GM23338 (cell line): ENCODE measurements at regions not wholly inside any gene's neighbourhood (a gene's known extent, or its start where the extent isn't known, plus 50 kb on each side); places are given as distances from the start of the nearest gene placed in this dataset.

ENCODE experiments used
- ATAC-seq: fragments of 200-7000 bp; cut with Tn5 transposase; 3 replicates; pipeline ENCODE4 v1.9.1; 2020
- DNase-seq: peaks from one replicate; pipeline ENCODE4 v3.0.0-alpha.2; 2015; ENCODE audit warnings: low spot score
- H2AFZ ChIP-seq: fragments of 200-600 bp; sonication (generic); 2 replicates; pipeline ENCODE4 v1.8.0; 2016; ENCODE audit warnings: antibody characterized with exemption, mild to moderate bottlenecking, moderate library complexity
- H3F3A ChIP-seq: fragments of 200-600 bp; sonication (generic); replicated peaks from 2 replicates; pipeline ENCODE4 v1.8.0; 2017; ENCODE audit warnings: antibody characterized with exemption, mixed run types, low read depth
- H3K27ac ChIP-seq: fragments of 200-600 bp; sonication (generic); 2 replicates; pipeline ENCODE4 v1.6.1; 2016; ENCODE audit warnings: low read depth
- H3K27me3 ChIP-seq: fragments of 200-600 bp; sonication (generic); 2 replicates; pipeline ENCODE4 v1.8.0; 2016; ENCODE audit warnings: mild to moderate bottlenecking, mixed run types, moderate library complexity; ENCODE audit not compliant: insufficient read depth
- H3K36me3 ChIP-seq: fragments of 200-600 bp; sonication (generic); 2 replicates; pipeline ENCODE4 v1.8.0; 2016; ENCODE audit warnings: mild to moderate bottlenecking; ENCODE audit not compliant: insufficient read depth
- H3K4me1 ChIP-seq: fragments of 200-600 bp; sonication (generic); 2 replicates; pipeline ENCODE4 v1.8.0; 2016; ENCODE audit warnings: mild to moderate bottlenecking, moderate library complexity; ENCODE audit not compliant: insufficient read depth
- H3K4me2 ChIP-seq: fragments of 200-600 bp; sonication (generic); 2 replicates; pipeline ENCODE4 v1.7.1; 2017; ENCODE audit warnings: mixed run types
- H3K4me3 ChIP-seq: fragments of 200-600 bp; sonication (generic); 2 replicates; pipeline ENCODE4 v1.6.1; 2016; ENCODE audit warnings: mixed run types
- H3K79me2 ChIP-seq: fragments of 200-600 bp; sonication (generic); replicated peaks from 2 replicates; pipeline ENCODE4 v1.8.0; 2017; ENCODE audit warnings: mild to moderate bottlenecking; ENCODE audit not compliant: insufficient read depth
- H3K9me2 ChIP-seq: fragments of 200-600 bp; sonication (generic); 2 replicates; pipeline ENCODE4 v1.8.0; 2017; ENCODE audit not compliant: insufficient read depth
- H4K20me1 ChIP-seq: fragments of 200-600 bp; sonication (generic); replicated peaks from 2 replicates; pipeline ENCODE4 v1.8.0; 2017; ENCODE audit warnings: mild to moderate bottlenecking; ENCODE audit not compliant: insufficient read depth
- H3K27ac Mint-ChIP-seq: 2 replicates; pipeline ENCODE4 v1.8.0; 2020; ENCODE audit warnings: inconsistent platforms, mild to moderate bottlenecking, moderate library complexity, mixed read lengths
- H3K27me3 Mint-ChIP-seq: 3 replicates; pipeline ENCODE4 v1.8.0; 2022; ENCODE audit warnings: low read depth, mild to moderate bottlenecking, moderate library complexity, mixed read lengths, inconsistent platforms; ENCODE audit not compliant: insufficient read depth, poor library complexity
- H3K36me3 Mint-ChIP-seq: 3 replicates; pipeline ENCODE4 v1.8.0; 2021; ENCODE audit warnings: low read depth, mild to moderate bottlenecking, inconsistent platforms, moderate library complexity, mixed read lengths
- H3K4me1 Mint-ChIP-seq: 3 replicates; pipeline ENCODE4 v1.8.0; 2020; ENCODE audit warnings: mild to moderate bottlenecking, inconsistent platforms, mixed read lengths
- H3K4me3 Mint-ChIP-seq: 3 replicates; pipeline ENCODE4 v1.8.0; 2021; ENCODE audit warnings: moderate library complexity, mild to moderate bottlenecking, inconsistent platforms, mixed read lengths
- H3K9me3 Mint-ChIP-seq: 3 replicates; pipeline ENCODE4 v1.8.0; 2020; ENCODE audit warnings: moderate library complexity, mild to moderate bottlenecking, inconsistent platforms, mixed read lengths
- JUNB ChIP-seq: IDR thresholded peaks from one replicate; pipeline ENCODE4 v1.6.1; 2016; ENCODE audit warnings: antibody characterized with exemption; ENCODE audit not compliant: unreplicated experiment
- POLR2AphosphoS5 ChIP-seq: IDR thresholded peaks from 2 replicates; pipeline ENCODE4 v1.6.1; 2016; ENCODE audit warnings: antibody characterized with exemption, low read depth
- ZNF462 ChIP-seq: fragments of 250-450 bp; sonication (Bioruptor Pico); IDR thresholded peaks from 2 replicates; pipeline ENCODE4 v1.5.0; 2020; ENCODE audit warnings: mild to moderate bottlenecking, moderate library complexity

GRCh38 chr10:8183241-8183704 lies 128.8 kb downstream of the GATA3 start (continued):
- TF ChIP-seq ZNF462 (CRISPR knock-in tag) = no peak

- no peaks in the 10 kb centered on the region for H3F3A ChIP-seq
- no peaks in the 10 kb centered on the region for H4K20me1 ChIP-seq
- H3K27me3 ChIP-seq = no peaks in the 10 kb centered on the region
- H3K4me2 ChIP-seq = no peak overlapping the region
- H3K36me3 Mint-ChIP-seq = no peaks in the 10 kb centered on the region
- H3K27me3 Mint-ChIP-seq = peaks cover 6% of the 10 kb centered on the region
- H3K4me1 Mint-ChIP-seq = peaks cover 24% of the 10 kb centered on the region
- TF ChIP-seq POLR2AphosphoS5 = no peak
- H2AFZ ChIP-seq = no peak overlapping the region
- no peak overlapping the region for H3K4me3 ChIP-seq
- DNase-seq (no peak), ATAC-seq (no peak)
- H3K79me2 ChIP-seq = no peaks in the 10 kb centered on the region
- no peak overlapping the region for H3K4me3 Mint-ChIP-seq
- no peak overlapping the region for H3K27ac Mint-ChIP-seq
- no peaks in the 10 kb centered on the region for H3K36me3 ChIP-seq
- H3K9me3 Mint-ChIP-seq = no peaks in the 10 kb centered on the region
- no peak overlapping the region for H3K27ac ChIP-seq
- no peaks in the 10 kb centered on the region for H3K9me2 ChIP-seq
- 0 out of 2 replicates have a peak, but pooled peaks cover 3% of the 10 kb centered on the region for H3K4me1 ChIP-seq
These were observed 132.7 kb downstream of the GATA3 start for GRCh38 chr10:8187171-8187666.

GRCh38 chr10:8189458-8189857 lies 135.0 kb downstream of the GATA3 start:
- H3K27me3 Mint-ChIP-seq = peaks cover 4% of the 10 kb centered on the region
- Histone ChIP-seq H3K36me3 (no peaks in the 10 kb centered on the region), H2AFZ (no peak overlapping the region), H3K4me3 (no peak overlapping the region), H3K79me2 (no peaks in the 10 kb centered on the region), H3K9me2 (no peaks in the 10 kb centered on the region), H3K4me1 (no peaks in the 10 kb centered on the region), H3K4me2 (no peak overlapping the region), H4K20me1 (no peaks in the 10 kb centered on the region), H3K27ac (no peak overlapping the region), H3K27me3 (no peaks in the 10 kb centered on the region), H3F3A (no peaks in the 10 kb centered on the region)
- no peaks in the 10 kb centered on the region for H3K36me3 Mint-ChIP-seq
- peak; percentile 64 for ATAC-seq
- H3K4me3 Mint-ChIP-seq = no peak overlapping the region
- no peaks in the 10 kb centered on the region for H3K9me3 Mint-ChIP-seq
- DNase-seq = peak; percentile 27
- H3K27ac Mint-ChIP-seq = no peak overlapping the region
- no peak for TF ChIP-seq JUNB
- H3K4me1 Mint-ChIP-seq = peaks cover 8% of the 10 kb centered on the region
